HL-60 (cell line): ENCODE measurements at regions not wholly inside any gene's neighbourhood (a gene's known extent, or its start where the extent isn't known, plus 50 kb on each side); places are given as distances from the start of the nearest gene placed in this dataset.

Experiments
- GABPA ChIP-seq: IDR thresholded peaks from 2 replicates; pipeline ENCODE4 v1.6.1; 2012; ENCODE audit warnings: low read depth
- POLR2AphosphoS5 ChIP-seq: IDR thresholded peaks from 2 replicates; pipeline ENCODE4 v1.6.1; 2012; ENCODE audit warnings: low read depth
- SPI1 ChIP-seq: IDR thresholded peaks from 2 replicates; pipeline ENCODE4 v1.6.1; 2012; ENCODE audit warnings: low read depth, mild to moderate bottlenecking, borderline replicate concordance
- TF ChIP-seq, protein P1 (sequence below): IDR thresholded peaks from one replicate; pipeline ENCODE4 v1.5.1; 2011; ENCODE audit warnings: low read length, control low read depth, inconsistent platforms; ENCODE audit not compliant: insufficient read depth
- TF ChIP-seq, protein P2 (sequence below): IDR thresholded peaks from 2 replicates; pipeline ENCODE4 v1.6.1; 2012; ENCODE audit warnings: low read depth; ENCODE audit not compliant: insufficient replicate concordance

DNA sequence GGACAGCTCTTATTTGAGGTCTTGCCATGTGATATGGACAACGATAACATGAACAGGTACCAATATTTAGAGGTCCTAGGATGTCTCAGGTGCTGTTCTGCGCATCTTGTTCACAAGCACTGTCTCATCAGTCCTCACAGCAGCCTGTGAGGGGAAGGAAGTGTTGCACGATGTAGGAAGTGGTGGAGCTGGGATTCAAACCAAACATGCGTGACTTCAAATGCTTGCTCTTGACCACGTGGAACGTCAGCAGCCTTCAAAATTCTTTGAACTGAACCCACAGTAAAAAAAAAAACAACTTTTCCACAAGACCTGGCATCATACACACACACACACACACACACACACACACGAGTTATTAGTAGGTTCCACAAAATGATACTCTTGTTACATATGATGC is 153.4 kb upstream of the SMAD3 start:
- TF ChIP-seq, protein P1, sequence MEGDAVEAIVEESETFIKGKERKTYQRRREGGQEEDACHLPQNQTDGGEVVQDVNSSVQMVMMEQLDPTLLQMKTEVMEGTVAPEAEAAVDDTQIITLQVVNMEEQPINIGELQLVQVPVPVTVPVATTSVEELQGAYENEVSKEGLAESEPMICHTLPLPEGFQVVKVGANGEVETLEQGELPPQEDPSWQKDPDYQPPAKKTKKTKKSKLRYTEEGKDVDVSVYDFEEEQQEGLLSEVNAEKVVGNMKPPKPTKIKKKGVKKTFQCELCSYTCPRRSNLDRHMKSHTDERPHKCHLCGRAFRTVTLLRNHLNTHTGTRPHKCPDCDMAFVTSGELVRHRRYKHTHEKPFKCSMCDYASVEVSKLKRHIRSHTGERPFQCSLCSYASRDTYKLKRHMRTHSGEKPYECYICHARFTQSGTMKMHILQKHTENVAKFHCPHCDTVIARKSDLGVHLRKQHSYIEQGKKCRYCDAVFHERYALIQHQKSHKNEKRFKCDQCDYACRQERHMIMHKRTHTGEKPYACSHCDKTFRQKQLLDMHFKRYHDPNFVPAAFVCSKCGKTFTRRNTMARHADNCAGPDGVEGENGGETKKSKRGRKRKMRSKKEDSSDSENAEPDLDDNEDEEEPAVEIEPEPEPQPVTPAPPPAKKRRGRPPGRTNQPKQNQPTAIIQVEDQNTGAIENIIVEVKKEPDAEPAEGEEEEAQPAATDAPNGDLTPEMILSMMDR, result no peak
- TF ChIP-seq SPI1 (peak; percentile 86), POLR2AphosphoS5 (peak; percentile 71), GABPA (no peak; the same call in 1 of the 2 replicates)
- TF ChIP-seq, protein P2, sequence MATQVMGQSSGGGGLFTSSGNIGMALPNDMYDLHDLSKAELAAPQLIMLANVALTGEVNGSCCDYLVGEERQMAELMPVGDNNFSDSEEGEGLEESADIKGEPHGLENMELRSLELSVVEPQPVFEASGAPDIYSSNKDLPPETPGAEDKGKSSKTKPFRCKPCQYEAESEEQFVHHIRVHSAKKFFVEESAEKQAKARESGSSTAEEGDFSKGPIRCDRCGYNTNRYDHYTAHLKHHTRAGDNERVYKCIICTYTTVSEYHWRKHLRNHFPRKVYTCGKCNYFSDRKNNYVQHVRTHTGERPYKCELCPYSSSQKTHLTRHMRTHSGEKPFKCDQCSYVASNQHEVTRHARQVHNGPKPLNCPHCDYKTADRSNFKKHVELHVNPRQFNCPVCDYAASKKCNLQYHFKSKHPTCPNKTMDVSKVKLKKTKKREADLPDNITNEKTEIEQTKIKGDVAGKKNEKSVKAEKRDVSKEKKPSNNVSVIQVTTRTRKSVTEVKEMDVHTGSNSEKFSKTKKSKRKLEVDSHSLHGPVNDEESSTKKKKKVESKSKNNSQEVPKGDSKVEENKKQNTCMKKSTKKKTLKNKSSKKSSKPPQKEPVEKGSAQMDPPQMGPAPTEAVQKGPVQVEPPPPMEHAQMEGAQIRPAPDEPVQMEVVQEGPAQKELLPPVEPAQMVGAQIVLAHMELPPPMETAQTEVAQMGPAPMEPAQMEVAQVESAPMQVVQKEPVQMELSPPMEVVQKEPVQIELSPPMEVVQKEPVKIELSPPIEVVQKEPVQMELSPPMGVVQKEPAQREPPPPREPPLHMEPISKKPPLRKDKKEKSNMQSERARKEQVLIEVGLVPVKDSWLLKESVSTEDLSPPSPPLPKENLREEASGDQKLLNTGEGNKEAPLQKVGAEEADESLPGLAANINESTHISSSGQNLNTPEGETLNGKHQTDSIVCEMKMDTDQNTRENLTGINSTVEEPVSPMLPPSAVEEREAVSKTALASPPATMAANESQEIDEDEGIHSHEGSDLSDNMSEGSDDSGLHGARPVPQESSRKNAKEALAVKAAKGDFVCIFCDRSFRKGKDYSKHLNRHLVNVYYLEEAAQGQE, result no peak
